SK-N-SH (cell line): ENCODE measurements at regions not wholly inside any gene's neighbourhood (a gene's known extent, or its start where the extent isn't known, plus 50 kb on each side); places are given as distances from the start of the nearest gene placed in this dataset.

Experiments
- CTCF ChIA-PET: fragments of 300-600, 350-600 bp; formaldehyde crosslinking; extraction: SDS; loops from one replicate; lab custom pipeline; 2021; lab: Yijun Ruan, JAX
- POLR2A ChIA-PET: fragments of 350-600 bp; sonication (Branson Sonifier 250); formaldehyde crosslinking; extraction: SDS; loops from one replicate; lab custom pipeline; 2020; ENCODE audit warnings: antibody characterized with exemption, inconsistent platforms; lab: Yijun Ruan, JAX
- DNase-seq: peaks from one replicate; pipeline ENCODE4 v3.0.0; 2012
- H2AFZ ChIP-seq: fragments of 200-600 bp; sonication (generic); 2 replicates; pipeline ENCODE4 v1.8.1; 2016; ENCODE audit warnings: antibody characterized with exemption, mild to moderate bottlenecking, low read depth
- H3F3A ChIP-seq: fragments of 200-600 bp; sonication (generic); replicated peaks from 2 replicates; pipeline ENCODE3; 2016; ENCODE audit warnings: antibody characterized with exemption, mild to moderate bottlenecking; ENCODE audit not compliant: insufficient read depth
- H3K27ac ChIP-seq, 2 experiments: fragments of 200-500 bp in 1 of 2; fragments of 200-600 bp in 1 of 2; sonication (Bioruptor generic) in 1 of 2; sonication (generic), shearing (Covaris generic) in 1 of 2; 2 replicates each; pipeline versions ENCODE4 v1.5.1 to v1.6.1; 2014 to 2016; ENCODE audit warnings: low read depth in 2 of 2, inconsistent platforms in 1 of 2, low read length in 1 of 2, mild to moderate bottlenecking in 1 of 2, mixed read lengths in 1 of 2
- H3K27me3 ChIP-seq: fragments of 200-600 bp; sonication (generic), shearing (Covaris generic); 2 replicates; pipeline ENCODE4 v1.6.1; 2016; ENCODE audit warnings: mixed run types; ENCODE audit not compliant: insufficient read depth
- H3K36me3 ChIP-seq, 2 experiments: fragments of 200-500 bp in 1 of 2; fragments of 200-600 bp in 1 of 2; sonication (Bioruptor generic) in 1 of 2; sonication (generic) in 1 of 2; replicated peaks in 1 of 2; 2 replicates each; pipeline versions ENCODE3 to v1.5.1; 2014 to 2016; ENCODE audit warnings: low read length in 1 of 2, mild to moderate bottlenecking in 1 of 2; ENCODE audit not compliant: insufficient read depth in 2 of 2, control insufficient read depth in 1 of 2
- H3K4me1 ChIP-seq, 2 experiments: fragments of 200-500 bp in 1 of 2; fragments of 200-600 bp in 1 of 2; sonication (Bioruptor generic) in 1 of 2; sonication (generic), shearing (Covaris generic) in 1 of 2; 2 replicates each; pipeline versions ENCODE4 v1.5.1 to v1.6.1; 2014 to 2016; ENCODE audit warnings: low read depth in 1 of 2, low read length in 1 of 2, mixed run types in 1 of 2; ENCODE audit not compliant: insufficient read depth in 2 of 2, control insufficient read depth in 1 of 2
- H3K4me2 ChIP-seq: fragments of 200-600 bp; sonication (generic), shearing (Covaris generic); 2 replicates; pipeline ENCODE4 v1.6.1; 2017; ENCODE audit warnings: mixed run types
- H3K4me3 ChIP-seq, 2 experiments: fragments of 200-500 bp in 1 of 2; fragments of 200-600 bp in 1 of 2; sonication (Bioruptor generic) in 1 of 2; sonication (generic), shearing (Covaris generic) in 1 of 2; 2 replicates each; pipeline versions ENCODE4 v1.5.1 to v1.8.1; 2014 to 2016; ENCODE audit warnings: low read depth in 2 of 2, inconsistent platforms in 1 of 2, low read length in 1 of 2, mild to moderate bottlenecking in 1 of 2, mixed read lengths in 1 of 2, moderate library complexity in 1 of 2
- H3K79me2 ChIP-seq: fragments of 200-600 bp; sonication (generic); 2 replicates; pipeline ENCODE4 v1.8.1; 2017; ENCODE audit warnings: mild to moderate bottlenecking; ENCODE audit not compliant: insufficient read depth
- H3K9ac ChIP-seq: fragments of 200-600 bp; sonication (generic); 2 replicates; pipeline ENCODE4 v1.6.1; 2017; ENCODE audit warnings: mixed run types
- H3K9me2 ChIP-seq: fragments of 200-600 bp; sonication (generic); 2 replicates; pipeline ENCODE4 v1.6.1; 2017; ENCODE audit warnings: mixed run types
- H3K9me3 ChIP-seq: fragments of 200-600 bp; sonication (generic); 2 replicates; pipeline ENCODE4 v1.6.1; 2017; ENCODE audit warnings: mixed run types, mild to moderate bottlenecking, moderate library complexity
- H4K20me1 ChIP-seq: fragments of 200-600 bp; sonication (generic); 2 replicates; pipeline ENCODE4 v1.6.1; 2017; ENCODE audit warnings: mild to moderate bottlenecking, mixed run types; ENCODE audit not compliant: insufficient read depth
- FOSL2 ChIP-seq: IDR thresholded peaks from 2 replicates; pipeline ENCODE4 v1.4.0; 2012; ENCODE audit warnings: low read depth, mild to moderate bottlenecking, moderate library complexity, borderline replicate concordance
- MEF2A ChIP-seq: IDR thresholded peaks from 2 replicates; pipeline ENCODE4 v1.4.0; 2012; ENCODE audit warnings: low read depth, borderline replicate concordance
- RCOR1 ChIP-seq: fragments of 150-350 bp; IDR thresholded peaks from 2 replicates; pipeline ENCODE4 v1.6.1; 2017; ENCODE audit warnings: antibody characterized with exemption, low read length
- RFX5 ChIP-seq: IDR thresholded peaks from 2 replicates; pipeline ENCODE4 v1.6.1; 2012; ENCODE audit warnings: mild to moderate bottlenecking, improper control_type of control experiment, low read length
- SMC3 ChIP-seq: IDR thresholded peaks from 2 replicates; pipeline ENCODE4 v1.6.1; 2012; ENCODE audit warnings: low read depth, low read length, improper control_type of control experiment
- TEAD4 ChIP-seq: IDR thresholded peaks from 2 replicates; pipeline ENCODE4 v1.4.0; 2012; ENCODE audit warnings: mild to moderate bottlenecking, borderline replicate concordance; ENCODE audit not compliant: insufficient read depth
- USF1 ChIP-seq: IDR thresholded peaks from 2 replicates; pipeline ENCODE4 v1.4.0; 2012; ENCODE audit warnings: low read depth, borderline replicate concordance
- WGBS: methylation state at CpG from one replicate; pipeline ENCODE4 v1.1.6; 2017; ENCODE audit warnings: low lambda C conversion rate; 5-methylcytosine and 5-hydroxymethylcytosine counted together
- TF ChIP-seq, protein P1 (sequence below): IDR thresholded peaks from 2 replicates; pipeline ENCODE4 v1.4.0; 2012; ENCODE audit warnings: low read depth
- TF ChIP-seq, protein P2 (sequence below): IDR thresholded peaks from 2 replicates; pipeline ENCODE4 v1.4.0; 2012; ENCODE audit warnings: low read depth, borderline replicate concordance
- TF ChIP-seq, protein P3 (sequence below): fragments of 150-350 bp; IDR thresholded peaks from 2 replicates; pipeline ENCODE4 v1.6.1; 2017; ENCODE audit warnings: antibody characterized with exemption, low read length, low read depth, borderline replicate concordance
- TF ChIP-seq, protein P4 (sequence below): IDR thresholded peaks from 2 replicates; pipeline ENCODE4 v1.6.1; 2012; ENCODE audit warnings: mild to moderate bottlenecking, low read depth, low read length, moderate library complexity

- H3K9ac ChIP-seq: no peak overlapping the region
These were observed 102.4 kb downstream of the NR1D2 start for GRCh38 chr3:24047513-24047912.

DNA sequence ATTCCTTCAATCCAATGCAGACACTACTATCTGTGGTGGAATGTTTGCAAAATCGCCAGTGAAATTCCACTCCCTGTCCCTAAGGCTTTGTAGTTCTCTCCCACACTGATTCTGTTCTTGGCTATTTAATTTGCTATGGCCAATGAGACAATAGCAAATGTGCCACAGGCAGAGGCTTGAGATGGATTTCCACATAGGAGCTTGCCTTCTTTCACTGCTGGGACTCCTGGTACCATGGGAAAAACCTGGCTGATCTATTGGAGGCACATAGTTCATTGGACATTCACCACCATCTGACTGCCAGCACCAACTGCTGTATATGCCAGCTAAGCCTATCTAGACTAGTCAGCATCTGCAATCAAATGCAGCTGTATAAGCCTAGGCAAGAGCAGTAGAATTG, 103.8 kb downstream of the NR1D2 start:
- DNase-seq: no peak
- ChIA-PET POLR2A (no interaction called here), CTCF (no interaction called here)
- Histone ChIP-seq H3K36me3 (no peaks in the 10 kb centered on the region), H3K9me2 (no peaks in the 10 kb centered on the region), H3K4me2 (no peak overlapping the region), H3K4me3 (no peak overlapping the region), H3K27me3 (no peaks in the 10 kb centered on the region), H3K9ac (no peak overlapping the region), H3K4me1 (peaks cover 0 to 7% of the 10 kb centered on the region in 2 experiments; a peak in 1 of 4 replicates), H2AFZ (no peak overlapping the region), H3K79me2 (no peaks in the 10 kb centered on the region), H4K20me1 (no peaks in the 10 kb centered on the region), H3F3A (peaks cover 9% of the 10 kb centered on the region), H3K9me3 (no peaks in the 10 kb centered on the region), H3K27ac (peak overlapping the region in 1 of 2 experiments; percentile 79; a peak in 1 of 4 replicates)
- WGBS: 95% methylated on average over 1 of the region's 1 CpG
- TF ChIP-seq USF1: no peak
- TF ChIP-seq, protein P1, sequence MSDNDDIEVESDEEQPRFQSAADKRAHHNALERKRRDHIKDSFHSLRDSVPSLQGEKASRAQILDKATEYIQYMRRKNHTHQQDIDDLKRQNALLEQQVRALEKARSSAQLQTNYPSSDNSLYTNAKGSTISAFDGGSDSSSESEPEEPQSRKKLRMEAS: no peak
- TF ChIP-seq, protein P2, sequence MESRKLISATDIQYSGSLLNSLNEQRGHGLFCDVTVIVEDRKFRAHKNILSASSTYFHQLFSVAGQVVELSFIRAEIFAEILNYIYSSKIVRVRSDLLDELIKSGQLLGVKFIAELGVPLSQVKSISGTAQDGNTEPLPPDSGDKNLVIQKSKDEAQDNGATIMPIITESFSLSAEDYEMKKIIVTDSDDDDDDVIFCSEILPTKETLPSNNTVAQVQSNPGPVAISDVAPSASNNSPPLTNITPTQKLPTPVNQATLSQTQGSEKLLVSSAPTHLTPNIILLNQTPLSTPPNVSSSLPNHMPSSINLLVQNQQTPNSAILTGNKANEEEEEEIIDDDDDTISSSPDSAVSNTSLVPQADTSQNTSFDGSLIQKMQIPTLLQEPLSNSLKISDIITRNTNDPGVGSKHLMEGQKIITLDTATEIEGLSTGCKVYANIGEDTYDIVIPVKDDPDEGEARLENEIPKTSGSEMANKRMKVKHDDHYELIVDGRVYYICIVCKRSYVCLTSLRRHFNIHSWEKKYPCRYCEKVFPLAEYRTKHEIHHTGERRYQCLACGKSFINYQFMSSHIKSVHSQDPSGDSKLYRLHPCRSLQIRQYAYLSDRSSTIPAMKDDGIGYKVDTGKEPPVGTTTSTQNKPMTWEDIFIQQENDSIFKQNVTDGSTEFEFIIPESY: no peak
- TF ChIP-seq, protein P3, sequence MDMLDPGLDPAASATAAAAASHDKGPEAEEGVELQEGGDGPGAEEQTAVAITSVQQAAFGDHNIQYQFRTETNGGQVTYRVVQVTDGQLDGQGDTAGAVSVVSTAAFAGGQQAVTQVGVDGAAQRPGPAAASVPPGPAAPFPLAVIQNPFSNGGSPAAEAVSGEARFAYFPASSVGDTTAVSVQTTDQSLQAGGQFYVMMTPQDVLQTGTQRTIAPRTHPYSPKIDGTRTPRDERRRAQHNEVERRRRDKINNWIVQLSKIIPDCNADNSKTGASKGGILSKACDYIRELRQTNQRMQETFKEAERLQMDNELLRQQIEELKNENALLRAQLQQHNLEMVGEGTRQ: no peak
- TF ChIP-seq TEAD4: no peak
- no peak for TF ChIP-seq SMC3
- no peak for TF ChIP-seq RFX5

More at GRCh38 chr3:24047513-24047912, 102.4 kb downstream of the NR1D2 start:
- Histone ChIP-seq H3K4me2 (peak overlapping the region; percentile 56; the same call in 1 of the 2 replicates), H3K36me3 (no peaks in the 10 kb centered on the region), H3K27ac (peak overlapping the region; percentile 62 to 79; a peak in 3 of 4 replicates), H3K27me3 (no peaks in the 10 kb centered on the region), H4K20me1 (no peaks in the 10 kb centered on the region), H2AFZ (no peak overlapping the region), H3K9me2 (no peaks in the 10 kb centered on the region), H3K79me2 (no peaks in the 10 kb centered on the region), H3F3A (peaks cover 9% of the 10 kb centered on the region), H3K4me1 (peaks cover 0 to 7% of the 10 kb centered on the region in 2 experiments; a peak in 1 of 4 replicates), H3K4me3 (no peak overlapping the region), H3K9me3 (no peaks in the 10 kb centered on the region)
- TF ChIP-seq, protein P2: no peak
- TF ChIP-seq RCOR1: no peak
- TF ChIP-seq MEF2A: no peak
- no peak for TF ChIP-seq FOSL2
- TF ChIP-seq, protein P4, sequence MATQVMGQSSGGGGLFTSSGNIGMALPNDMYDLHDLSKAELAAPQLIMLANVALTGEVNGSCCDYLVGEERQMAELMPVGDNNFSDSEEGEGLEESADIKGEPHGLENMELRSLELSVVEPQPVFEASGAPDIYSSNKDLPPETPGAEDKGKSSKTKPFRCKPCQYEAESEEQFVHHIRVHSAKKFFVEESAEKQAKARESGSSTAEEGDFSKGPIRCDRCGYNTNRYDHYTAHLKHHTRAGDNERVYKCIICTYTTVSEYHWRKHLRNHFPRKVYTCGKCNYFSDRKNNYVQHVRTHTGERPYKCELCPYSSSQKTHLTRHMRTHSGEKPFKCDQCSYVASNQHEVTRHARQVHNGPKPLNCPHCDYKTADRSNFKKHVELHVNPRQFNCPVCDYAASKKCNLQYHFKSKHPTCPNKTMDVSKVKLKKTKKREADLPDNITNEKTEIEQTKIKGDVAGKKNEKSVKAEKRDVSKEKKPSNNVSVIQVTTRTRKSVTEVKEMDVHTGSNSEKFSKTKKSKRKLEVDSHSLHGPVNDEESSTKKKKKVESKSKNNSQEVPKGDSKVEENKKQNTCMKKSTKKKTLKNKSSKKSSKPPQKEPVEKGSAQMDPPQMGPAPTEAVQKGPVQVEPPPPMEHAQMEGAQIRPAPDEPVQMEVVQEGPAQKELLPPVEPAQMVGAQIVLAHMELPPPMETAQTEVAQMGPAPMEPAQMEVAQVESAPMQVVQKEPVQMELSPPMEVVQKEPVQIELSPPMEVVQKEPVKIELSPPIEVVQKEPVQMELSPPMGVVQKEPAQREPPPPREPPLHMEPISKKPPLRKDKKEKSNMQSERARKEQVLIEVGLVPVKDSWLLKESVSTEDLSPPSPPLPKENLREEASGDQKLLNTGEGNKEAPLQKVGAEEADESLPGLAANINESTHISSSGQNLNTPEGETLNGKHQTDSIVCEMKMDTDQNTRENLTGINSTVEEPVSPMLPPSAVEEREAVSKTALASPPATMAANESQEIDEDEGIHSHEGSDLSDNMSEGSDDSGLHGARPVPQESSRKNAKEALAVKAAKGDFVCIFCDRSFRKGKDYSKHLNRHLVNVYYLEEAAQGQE: no peak
- no peak for TF ChIP-seq USF1
- ChIA-PET CTCF (no interaction called here), POLR2A (no interaction called here)
- DNase-seq: no peak
- WGBS: no CpG with 5 or more reads among the region's 1 CpG
